SU-DHL-6 (cell line): ENCODE measurements at regions not wholly inside any gene's neighbourhood (a gene's known extent, or its start where the extent isn't known, plus 50 kb on each side); places are given as distances from the start of the nearest gene placed in this dataset.

Experiments
- H2AFZ ChIP-seq: fragments of 200-600 bp; sonication (generic); 2 replicates; pipeline ENCODE4 v1.6.1; 2014; ENCODE audit warnings: low read depth, mild to moderate bottlenecking, moderate library complexity, mixed read lengths, antibody characterized with exemption, low read length; ENCODE audit not compliant: severe bottlenecking
- H3F3A ChIP-seq: fragments of 200-600 bp; shearing (Covaris generic); 2 replicates; pipeline ENCODE4 v1.6.0; 2016; ENCODE audit warnings: antibody characterized with exemption, mild to moderate bottlenecking; ENCODE audit not compliant: insufficient read depth
- H3K27ac ChIP-seq: fragments of 200-600 bp; sonication (generic); 2 replicates; pipeline ENCODE4 v1.5.1; 2016; ENCODE audit warnings: low read depth, mild to moderate bottlenecking, low read length, moderate library complexity, mixed read lengths
- H3K27me3 ChIP-seq: fragments of 200-600 bp; sonication (generic), shearing (Covaris generic); 2 replicates; pipeline ENCODE4 v1.6.0; 2014; ENCODE audit warnings: mild to moderate bottlenecking, low read length
- H3K36me3 ChIP-seq: fragments of 200-600 bp; sonication (generic); 2 replicates; pipeline ENCODE4 v1.6.1; 2014; ENCODE audit warnings: mild to moderate bottlenecking, low read length, mixed read lengths
- H3K4me2 ChIP-seq: fragments of 300-600, 200-600 bp; shearing (Covaris generic), sonication (generic); 2 replicates; pipeline ENCODE4 v1.6.0; 2014; ENCODE audit warnings: low read length, low read depth, mild to moderate bottlenecking; ENCODE audit not compliant: poor library complexity, severe bottlenecking
- H3K4me3 ChIP-seq: fragments of 200-600 bp; sonication (generic); 2 replicates; pipeline ENCODE4 v1.5.1; 2014; ENCODE audit warnings: antibody characterized with exemption, low read length, mild to moderate bottlenecking, mixed read lengths; ENCODE audit not compliant: insufficient read depth, poor library complexity, severe bottlenecking
- H3K79me2 ChIP-seq: fragments of 200-600 bp; sonication (generic); 2 replicates; pipeline ENCODE4 v1.6.1; 2014; ENCODE audit warnings: mild to moderate bottlenecking, low read length, moderate library complexity; ENCODE audit not compliant: insufficient read depth
- H3K9ac ChIP-seq: fragments of 200-600 bp; sonication (generic); 2 replicates; pipeline ENCODE4 v1.7.0; 2014; ENCODE audit warnings: mild to moderate bottlenecking, low read length
- H3K9me2 ChIP-seq: fragments of 200-600 bp; sonication (generic); replicated peaks from 2 replicates; pipeline ENCODE4 v1.6.1; 2014; ENCODE audit warnings: low read length; ENCODE audit not compliant: insufficient read depth
- H3K9me3 ChIP-seq: fragments of 200-600 bp; sonication (generic); 2 replicates; pipeline ENCODE4 v1.6.1; 2014; ENCODE audit warnings: low read length, mixed read lengths; ENCODE audit not compliant: insufficient read depth
- H4K20me1 ChIP-seq: fragments of 200-600 bp; sonication (generic); 2 replicates; pipeline ENCODE4 v1.6.1; 2014; ENCODE audit warnings: low read depth, mild to moderate bottlenecking, antibody characterized with exemption, low read length, moderate library complexity, mixed read lengths
- EZH2phosphoT487 ChIP-seq: fragments of 200-600 bp; sonication (generic), shearing (Covaris generic); conservative IDR thresholded peaks from 2 replicates; pipeline ENCODE4 v1.6.1; 2018; ENCODE audit warnings: mild to moderate bottlenecking, antibody characterized with exemption, low read length, moderate library complexity, mixed read lengths
- TF ChIP-seq, protein P1 (sequence below): fragments of 200-600 bp; sonication (generic); IDR thresholded peaks from one replicate; pipeline ENCODE4 v1.5.1; 2017; ENCODE audit warnings: antibody characterized with exemption, mild to moderate bottlenecking, low read length, moderate library complexity; ENCODE audit not compliant: insufficient read depth, poor library complexity, severe bottlenecking

DNA sequence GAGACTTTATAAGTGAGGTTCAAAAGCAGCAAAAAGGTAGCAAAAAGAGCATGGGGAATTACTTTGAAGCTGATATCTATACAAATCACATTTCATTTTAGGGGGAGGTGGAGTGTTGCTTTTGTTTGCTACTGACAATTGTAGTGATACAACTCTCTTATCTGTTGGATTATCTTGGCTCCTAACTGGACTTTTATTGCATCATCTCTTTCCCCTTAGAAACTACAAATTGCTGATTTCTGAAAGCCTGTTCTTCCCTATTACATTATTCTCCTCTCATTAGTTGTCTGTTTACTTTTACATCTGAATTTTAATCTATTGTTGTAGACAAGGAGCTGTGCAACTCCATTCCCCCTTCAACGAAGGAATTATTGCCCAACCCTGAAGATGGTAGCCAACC is 75.0 kb upstream of the GNPDA2 start:
- Histone ChIP-seq H4K20me1 (no peaks in the 10 kb centered on the region), H3K9me3 (no peaks in the 10 kb centered on the region; the same call in 1 of the 2 replicates), H3K27me3 (no peaks in the 10 kb centered on the region), H3K79me2 (no peaks in the 10 kb centered on the region), H2AFZ (no peak overlapping the region), H3K27ac (no peak overlapping the region), H3K9ac (no peak overlapping the region), H3K4me2 (no peak overlapping the region), H3K36me3 (no peaks in the 10 kb centered on the region), H3K4me3 (no peak overlapping the region), H3F3A (no peaks in the 10 kb centered on the region), H3K9me2 (no peaks in the 10 kb centered on the region)
- TF ChIP-seq, protein P1, sequence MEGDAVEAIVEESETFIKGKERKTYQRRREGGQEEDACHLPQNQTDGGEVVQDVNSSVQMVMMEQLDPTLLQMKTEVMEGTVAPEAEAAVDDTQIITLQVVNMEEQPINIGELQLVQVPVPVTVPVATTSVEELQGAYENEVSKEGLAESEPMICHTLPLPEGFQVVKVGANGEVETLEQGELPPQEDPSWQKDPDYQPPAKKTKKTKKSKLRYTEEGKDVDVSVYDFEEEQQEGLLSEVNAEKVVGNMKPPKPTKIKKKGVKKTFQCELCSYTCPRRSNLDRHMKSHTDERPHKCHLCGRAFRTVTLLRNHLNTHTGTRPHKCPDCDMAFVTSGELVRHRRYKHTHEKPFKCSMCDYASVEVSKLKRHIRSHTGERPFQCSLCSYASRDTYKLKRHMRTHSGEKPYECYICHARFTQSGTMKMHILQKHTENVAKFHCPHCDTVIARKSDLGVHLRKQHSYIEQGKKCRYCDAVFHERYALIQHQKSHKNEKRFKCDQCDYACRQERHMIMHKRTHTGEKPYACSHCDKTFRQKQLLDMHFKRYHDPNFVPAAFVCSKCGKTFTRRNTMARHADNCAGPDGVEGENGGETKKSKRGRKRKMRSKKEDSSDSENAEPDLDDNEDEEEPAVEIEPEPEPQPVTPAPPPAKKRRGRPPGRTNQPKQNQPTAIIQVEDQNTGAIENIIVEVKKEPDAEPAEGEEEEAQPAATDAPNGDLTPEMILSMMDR, result no peak
- TF ChIP-seq EZH2phosphoT487, result no peak

DNA sequence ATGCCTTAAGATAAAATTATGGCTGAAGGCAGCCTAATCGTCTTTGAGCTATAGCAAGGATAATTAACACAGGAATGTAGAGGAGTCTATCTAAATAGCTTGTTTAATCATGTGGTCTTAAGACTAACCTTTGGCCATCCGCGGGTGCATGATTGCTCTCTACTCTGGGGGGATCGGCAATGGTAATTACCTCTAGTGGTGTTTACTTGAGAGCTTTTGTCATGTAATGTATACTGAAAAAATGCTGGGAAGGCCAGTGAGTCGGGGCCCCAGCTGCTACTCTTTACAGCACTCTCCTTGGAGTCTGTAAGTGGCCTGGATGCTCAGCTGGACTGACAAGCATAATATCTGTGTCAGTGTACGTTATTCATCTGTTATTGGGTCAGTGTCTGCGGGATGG is 65.5 kb upstream of the GNPDA2 start:
- no peaks in the 10 kb centered on the region for H3K79me2 ChIP-seq
- H3K4me3 ChIP-seq, result no peak overlapping the region
- H3K9ac ChIP-seq, result no peak overlapping the region
- H3K4me2 ChIP-seq, result no peak overlapping the region
- H2AFZ ChIP-seq, result no peak overlapping the region
- H3F3A ChIP-seq, result no peaks in the 10 kb centered on the region
- TF ChIP-seq EZH2phosphoT487, result no peak
- TF ChIP-seq, protein P1, result no peak
- H3K9me2 ChIP-seq, result no peaks in the 10 kb centered on the region
- no peaks in the 10 kb centered on the region for H3K27me3 ChIP-seq
- no peaks in the 10 kb centered on the region for H4K20me1 ChIP-seq
- no peaks in the 10 kb centered on the region for H3K36me3 ChIP-seq
- no peaks in the 10 kb centered on the region for H3K9me3 ChIP-seq
- no peak overlapping the region for H3K27ac ChIP-seq

DNA sequence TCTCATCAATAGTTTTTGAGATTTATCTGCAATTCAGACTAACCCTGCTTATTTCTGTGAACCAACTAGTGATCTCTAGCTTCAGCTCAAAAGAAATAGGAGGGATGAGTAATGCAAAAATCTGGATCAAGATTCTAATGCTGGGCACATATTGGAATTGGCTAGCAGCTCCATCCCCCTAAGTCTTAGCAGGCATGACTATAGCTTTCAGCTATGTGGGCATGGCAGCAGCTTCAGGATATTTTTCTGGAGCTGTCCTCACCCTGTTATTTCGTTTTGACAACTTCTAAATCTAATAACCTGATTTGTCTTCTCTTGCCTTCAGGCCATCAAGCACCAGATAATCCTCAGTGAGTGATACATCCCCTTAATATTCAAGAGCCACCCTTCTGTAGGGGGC is 50.8 kb upstream of the GNPDA2 start:
- H3F3A ChIP-seq, result no peaks in the 10 kb centered on the region
- H3K4me2 ChIP-seq, result no peak overlapping the region
- H3K4me3 ChIP-seq, result no peak overlapping the region
- H3K27ac ChIP-seq, result no peak overlapping the region
- no peaks in the 10 kb centered on the region for H3K9me2 ChIP-seq
- peaks cover 16% of the 10 kb centered on the region; the same call in 1 of the 2 replicates for H3K9me3 ChIP-seq
- H3K27me3 ChIP-seq, result no peaks in the 10 kb centered on the region
- H3K79me2 ChIP-seq, result no peaks in the 10 kb centered on the region
- H3K9ac ChIP-seq, result no peak overlapping the region
- H4K20me1 ChIP-seq, result no peaks in the 10 kb centered on the region
- no peak for TF ChIP-seq EZH2phosphoT487
- TF ChIP-seq, protein P1, result no peak
- no peaks in the 10 kb centered on the region for H3K36me3 ChIP-seq
- no peak overlapping the region for H2AFZ ChIP-seq
